H9 (cell line): ENCODE measurements at regions not wholly inside any gene's neighbourhood (a gene's known extent, or its start where the extent isn't known, plus 50 kb on each side); places are given as distances from the start of the nearest gene placed in this dataset.

Experiments used
- DNase-seq: peaks from one replicate; pipeline ENCODE4 v3.0.0-alpha.2; 2017
- H2AFZ ChIP-seq: one replicate; pipeline ENCODE4 v1.6.1; 2013; ENCODE audit warnings: mild to moderate bottlenecking, low read length, control low read depth, moderate library complexity
- H2AK5ac ChIP-seq: 2 replicates; pipeline ENCODE4 v1.6.1; 2013; ENCODE audit warnings: low read length, control low read depth, mixed read lengths; ENCODE audit not compliant: insufficient read length
- H2BK120ac ChIP-seq: one replicate; pipeline ENCODE4 v1.6.1; 2013; ENCODE audit warnings: low read depth, mild to moderate bottlenecking, low read length, control low read depth, inconsistent platforms; ENCODE audit not compliant: poor library complexity, severe bottlenecking
- H2BK12ac ChIP-seq: 2 replicates; pipeline ENCODE4 v1.6.1; 2013; ENCODE audit warnings: low read length, control low read depth, mixed read lengths, low read depth; ENCODE audit not compliant: insufficient read length
- H2BK15ac ChIP-seq: 2 replicates; pipeline ENCODE4 v1.6.1; 2013; ENCODE audit warnings: low read depth, low read length, control low read depth
- H2BK20ac ChIP-seq: one replicate; pipeline ENCODE4 v1.6.1; 2013; ENCODE audit warnings: low read depth, mild to moderate bottlenecking, low read length, control low read depth, inconsistent platforms; ENCODE audit not compliant: poor library complexity, severe bottlenecking
- H2BK5ac ChIP-seq: 2 replicates; pipeline ENCODE4 v1.6.1; 2013; ENCODE audit warnings: low read length, control low read depth, mixed read lengths; ENCODE audit not compliant: insufficient read length
- H3K14ac ChIP-seq: 2 replicates; pipeline ENCODE4 v1.6.1; 2013; ENCODE audit warnings: low read length, control low read depth; ENCODE audit not compliant: insufficient read depth
- H3K18ac ChIP-seq: 2 replicates; pipeline ENCODE4 v1.6.1; 2013; ENCODE audit warnings: low read depth, mild to moderate bottlenecking, mixed read lengths, low read length, control low read depth; ENCODE audit not compliant: insufficient read length
- H3K23ac ChIP-seq: 2 replicates; pipeline ENCODE4 v1.6.1; 2013; ENCODE audit warnings: low read length, control low read depth, mixed read lengths, low read depth; ENCODE audit not compliant: insufficient read length
- H3K23me2 ChIP-seq: 2 replicates; pipeline ENCODE4 v1.6.1; 2013; ENCODE audit warnings: low read depth, mild to moderate bottlenecking, mixed read lengths, low read length, control low read depth; ENCODE audit not compliant: insufficient read length, poor library complexity, severe bottlenecking
- H3K27ac ChIP-seq: 2 replicates; pipeline ENCODE4 v1.5.1; 2013; ENCODE audit warnings: low read length, control low read depth, mixed read lengths, low read depth; ENCODE audit not compliant: insufficient read length
- H3K27me3 ChIP-seq: 2 replicates; pipeline ENCODE4 v1.6.1; 2013; ENCODE audit warnings: low read length, control low read depth, inconsistent platforms; ENCODE audit not compliant: insufficient read depth
- H3K4ac ChIP-seq: 2 replicates; pipeline ENCODE4 v1.6.1; 2013; ENCODE audit warnings: low read depth, mild to moderate bottlenecking, control low read depth, inconsistent platforms, low read length, moderate library complexity
- H3K4me1 ChIP-seq: 2 replicates; pipeline ENCODE4 v1.6.1; 2013; ENCODE audit warnings: low read length, control low read depth, inconsistent platforms; ENCODE audit not compliant: insufficient read depth
- H3K4me2 ChIP-seq: 2 replicates; pipeline ENCODE4 v1.6.1; 2013; ENCODE audit warnings: low read length, control low read depth, mixed read lengths; ENCODE audit not compliant: insufficient read length, insufficient read depth
- H3K56ac ChIP-seq: 2 replicates; pipeline ENCODE4 v1.6.1; 2013; ENCODE audit warnings: low read depth, mild to moderate bottlenecking, mixed read lengths, low read length, control low read depth; ENCODE audit not compliant: insufficient read length
- H3K79me1 ChIP-seq: 2 replicates; pipeline ENCODE4 v1.6.1; 2013; ENCODE audit warnings: low read depth, mild to moderate bottlenecking, moderate library complexity, low read length, control low read depth, inconsistent platforms; ENCODE audit not compliant: insufficient read depth, poor library complexity, severe bottlenecking
- H3K79me2 ChIP-seq: 2 replicates; pipeline ENCODE4 v1.6.1; 2013; ENCODE audit warnings: low read length, control low read depth, inconsistent platforms; ENCODE audit not compliant: insufficient read depth
- H3K9ac ChIP-seq: 2 replicates; pipeline ENCODE4 v1.6.1; 2013; ENCODE audit warnings: low read length, control low read depth, mixed read lengths; ENCODE audit not compliant: insufficient read length; ENCODE audit errors: extremely low read depth
- H3K9me3 ChIP-seq: one replicate; pipeline ENCODE4 v1.6.1; 2013; ENCODE audit warnings: low read depth, low read length, inconsistent platforms; ENCODE audit not compliant: control insufficient read depth
- H3T11ph ChIP-seq: one replicate; pipeline ENCODE4 v1.6.1; 2013; ENCODE audit warnings: mild to moderate bottlenecking, low read length, control low read depth, inconsistent platforms
- H4K20me1 ChIP-seq: one replicate; pipeline ENCODE4 v1.6.1; 2013; ENCODE audit not compliant: control insufficient read depth, insufficient read length, insufficient read depth
- H4K5ac ChIP-seq: 2 replicates; pipeline ENCODE4 v1.6.1; 2013; ENCODE audit warnings: low read depth, mild to moderate bottlenecking, mixed read lengths, low read length, control low read depth; ENCODE audit not compliant: insufficient read length
- H4K8ac ChIP-seq: replicated peaks from 2 replicates; pipeline ENCODE4 v1.6.1; 2013; ENCODE audit warnings: low read length, control low read depth, mixed read lengths, low read depth; ENCODE audit not compliant: insufficient read length
- H4K91ac ChIP-seq: 2 replicates; pipeline ENCODE4 v1.6.1; 2013; ENCODE audit warnings: low read depth, mild to moderate bottlenecking, moderate library complexity, mixed read lengths, low read length, control low read depth; ENCODE audit not compliant: insufficient read length
- H3K27ac Mint-ChIP-seq, 3 experiments: 2 replicates in 2 of 3; 3 replicates in 1 of 3; pipeline ENCODE4 v1.8.0; 2020 to 2021; ENCODE audit warnings: mixed read lengths in 3 of 3, mild to moderate bottlenecking in 1 of 3, moderate library complexity in 1 of 3
- H3K27me3 Mint-ChIP-seq: 2 replicates; pipeline ENCODE4 v1.8.0; 2021; ENCODE audit warnings: low read depth, mild to moderate bottlenecking, moderate library complexity, mixed read lengths
- H3K36me3 Mint-ChIP-seq, 3 experiments: 2 replicates in 2 of 3; 3 replicates in 1 of 3; pipeline ENCODE4 v1.8.0; 2020 to 2021; ENCODE audit warnings: low read depth in 3 of 3, mixed read lengths in 3 of 3; ENCODE audit not compliant: insufficient read depth in 1 of 3
- H3K4me1 Mint-ChIP-seq, 2 experiments: 2 replicates each; pipeline ENCODE4 v1.8.0; 2020; ENCODE audit warnings: mixed read lengths in 2 of 2
- H3K4me3 Mint-ChIP-seq, 2 experiments: 2 replicates in 1 of 2; 3 replicates in 1 of 2; pipeline ENCODE4 v1.8.0; 2020 to 2021; ENCODE audit warnings: mild to moderate bottlenecking in 2 of 2, mixed read lengths in 2 of 2, moderate library complexity in 1 of 2
- H3K9me3 Mint-ChIP-seq, 2 experiments: 2 replicates in 1 of 2; 3 replicates in 1 of 2; pipeline ENCODE4 v1.8.0; 2020; ENCODE audit warnings: mild to moderate bottlenecking in 2 of 2, mixed read lengths in 2 of 2, moderate library complexity in 1 of 2
- WGBS: extraction: QIAGEN DNeasy Blood & Tissue Kit; methylation state at CpG from one replicate; pipeline ENCODE4 v1.1.7; 2013; ENCODE audit warnings: missing lambda C conversion rate, low lambda C conversion rate, mixed read lengths; ENCODE audit not compliant: insufficient read length; ENCODE audit errors: extremely low coverage; 5-methylcytosine and 5-hydroxymethylcytosine counted together
- TF ChIP-seq, protein P1 (sequence below): fragments of 200-600 bp; sonication (generic); conservative IDR thresholded peaks from 3 replicates; pipeline ENCODE4 v1.8.0; 2021; ENCODE audit warnings: antibody characterized with exemption, mild to moderate bottlenecking

DNA sequence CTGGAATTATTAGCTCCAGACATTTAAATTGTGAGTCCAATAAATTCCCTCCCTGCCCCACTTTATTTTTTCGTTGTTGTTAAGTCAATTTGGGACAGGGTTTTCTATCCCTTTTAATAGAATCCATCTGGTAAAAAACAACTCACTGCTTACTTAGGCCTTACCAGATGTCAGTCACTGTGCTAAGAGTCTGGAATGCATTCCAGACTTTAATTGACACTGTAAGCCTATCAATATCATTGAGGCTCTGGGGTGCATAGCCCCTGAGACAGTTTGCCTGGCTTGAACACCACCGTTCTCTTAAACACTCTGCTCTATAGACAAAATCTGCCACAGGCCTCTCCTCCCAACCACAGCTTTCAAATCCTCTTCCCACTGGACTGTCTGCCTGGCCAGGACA is 175.9 kb downstream of the NSG2 start:
- no peak overlapping the region for H2AK5ac ChIP-seq
- no peak overlapping the region for H3T11ph ChIP-seq
- H3K27me3 Mint-ChIP-seq = peaks cover 3% of the 10 kb centered on the region
- H3K4me1 Mint-ChIP-seq = peaks cover 0 to 7% of the 10 kb centered on the region in 2 experiments; a peak in 2 of 4 replicates
- H3K4me1 ChIP-seq = no peaks in the 10 kb centered on the region
- H3K79me1 ChIP-seq = no peaks in the 10 kb centered on the region
- no peaks in the 10 kb centered on the region for H3K27me3 ChIP-seq
- H3K9ac ChIP-seq = no peak overlapping the region
- H3K27ac Mint-ChIP-seq = 0 out of 7 replicates have a peak overlapping the region, but pooled peaks of 1 of the 3 experiments have one; percentile 60
- no peaks in the 10 kb centered on the region; a peak in 1 of 7 replicates for H3K36me3 Mint-ChIP-seq
- H3K4ac ChIP-seq = no peak overlapping the region
- H3K14ac ChIP-seq = no peak overlapping the region
- no peak overlapping the region for H2BK12ac ChIP-seq
- H3K9me3 Mint-ChIP-seq = no peaks in the 10 kb centered on the region
- TF ChIP-seq, protein P1, sequence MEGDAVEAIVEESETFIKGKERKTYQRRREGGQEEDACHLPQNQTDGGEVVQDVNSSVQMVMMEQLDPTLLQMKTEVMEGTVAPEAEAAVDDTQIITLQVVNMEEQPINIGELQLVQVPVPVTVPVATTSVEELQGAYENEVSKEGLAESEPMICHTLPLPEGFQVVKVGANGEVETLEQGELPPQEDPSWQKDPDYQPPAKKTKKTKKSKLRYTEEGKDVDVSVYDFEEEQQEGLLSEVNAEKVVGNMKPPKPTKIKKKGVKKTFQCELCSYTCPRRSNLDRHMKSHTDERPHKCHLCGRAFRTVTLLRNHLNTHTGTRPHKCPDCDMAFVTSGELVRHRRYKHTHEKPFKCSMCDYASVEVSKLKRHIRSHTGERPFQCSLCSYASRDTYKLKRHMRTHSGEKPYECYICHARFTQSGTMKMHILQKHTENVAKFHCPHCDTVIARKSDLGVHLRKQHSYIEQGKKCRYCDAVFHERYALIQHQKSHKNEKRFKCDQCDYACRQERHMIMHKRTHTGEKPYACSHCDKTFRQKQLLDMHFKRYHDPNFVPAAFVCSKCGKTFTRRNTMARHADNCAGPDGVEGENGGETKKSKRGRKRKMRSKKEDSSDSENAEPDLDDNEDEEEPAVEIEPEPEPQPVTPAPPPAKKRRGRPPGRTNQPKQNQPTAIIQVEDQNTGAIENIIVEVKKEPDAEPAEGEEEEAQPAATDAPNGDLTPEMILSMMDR = no peak
- no peaks in the 10 kb centered on the region for H4K20me1 ChIP-seq
- no peak overlapping the region for H4K8ac ChIP-seq
- H3K4me3 Mint-ChIP-seq = no peak overlapping the region
- H3K56ac ChIP-seq = no peak overlapping the region
- no peak overlapping the region for H2BK15ac ChIP-seq
- H3K79me2 ChIP-seq = no peaks in the 10 kb centered on the region
- no peak overlapping the region for H4K91ac ChIP-seq
- H4K5ac ChIP-seq = no peak overlapping the region
- no peaks in the 10 kb centered on the region for H3K23me2 ChIP-seq
- no peak for DNase-seq
- no peak overlapping the region for H2BK20ac ChIP-seq
- H2AFZ ChIP-seq = no peak overlapping the region
- no peak overlapping the region for H2BK5ac ChIP-seq
- no CpG with 5 or more reads among the region's 2 CpGs for WGBS
- H3K23ac ChIP-seq = no peak overlapping the region
- H3K18ac ChIP-seq = no peak overlapping the region
- no peak overlapping the region for H2BK120ac ChIP-seq
- H3K27ac ChIP-seq = no peak overlapping the region
- H3K4me2 ChIP-seq = no peak overlapping the region
- H3K9me3 ChIP-seq = no peaks in the 10 kb centered on the region
